SK-N-SH treated with all-trans-retinoic acid at 6 μM for 48 hours (cell line): ENCODE measurements at regions not wholly inside any gene's neighbourhood (a gene's known extent, or its start where the extent isn't known, plus 50 kb on each side); places are given as distances from the start of the nearest gene placed in this dataset.

Experiments used
- BACH2 ChIP-seq: fragments of 250-450 bp; sonication (Bioruptor Pico); IDR thresholded peaks from 2 replicates; pipeline ENCODE4 v1.9.0; 2021; ENCODE audit warnings: mild to moderate bottlenecking, borderline replicate concordance
- GLIS3 ChIP-seq: fragments of 250-450 bp; sonication (Bioruptor Pico); IDR thresholded peaks from 2 replicates; pipeline ENCODE4 v1.5.0; 2020; ENCODE audit warnings: mild to moderate bottlenecking, moderate library complexity
- ISL1 ChIP-seq: fragments of 250-450 bp; sonication (Bioruptor Pico); IDR thresholded peaks from 2 replicates; pipeline ENCODE4 v2.1.2; 2022; ENCODE audit warnings: mild to moderate bottlenecking, moderate library complexity
- OSR1 ChIP-seq: fragments of 250-450 bp; sonication (Bioruptor Pico); IDR thresholded peaks from 2 replicates; pipeline ENCODE4 v1.8.0; 2022; ENCODE audit warnings: moderate library complexity, mild to moderate bottlenecking, inconsistent platforms
- RARB ChIP-seq: fragments of 250-450 bp; sonication (Bioruptor Pico); IDR thresholded peaks from 2 replicates; pipeline ENCODE4 v1.8.0; 2021; ENCODE audit warnings: mild to moderate bottlenecking, moderate library complexity
- TCF4 ChIP-seq: fragments of 250-450 bp; sonication (Bioruptor Pico); IDR thresholded peaks from 2 replicates; pipeline ENCODE4 v1.8.0; 2021; ENCODE audit warnings: mild to moderate bottlenecking, moderate library complexity, borderline replicate concordance
- TOX ChIP-seq: fragments of 250-450 bp; sonication (Bioruptor Pico); IDR thresholded peaks from 2 replicates; pipeline ENCODE4 v1.8.0; 2021; ENCODE audit warnings: mild to moderate bottlenecking, moderate library complexity, borderline replicate concordance
- ZC3H10 ChIP-seq: fragments of 250-450 bp; sonication (Bioruptor Pico); IDR thresholded peaks from 2 replicates; pipeline ENCODE4 v1.5.1; 2021; ENCODE audit warnings: mild to moderate bottlenecking, moderate library complexity
- ZFP3 ChIP-seq: fragments of 250-450 bp; sonication (Bioruptor Pico); IDR thresholded peaks from 2 replicates; pipeline ENCODE4 v1.5.0; 2020; ENCODE audit warnings: mild to moderate bottlenecking, moderate library complexity
- ZNF565 ChIP-seq: fragments of 450-650 bp; formaldehyde crosslinking; conservative IDR thresholded peaks from 2 replicates; pipeline ENCODE4 v1.5.0; 2020; ENCODE audit warnings: low read depth, mild to moderate bottlenecking, moderate library complexity
- ZNF70 ChIP-seq: fragments of 450-650 bp; formaldehyde crosslinking; IDR thresholded peaks from 2 replicates; pipeline ENCODE4 v1.5.0; 2020; ENCODE audit warnings: mild to moderate bottlenecking, moderate library complexity
- TF ChIP-seq, protein P1 (sequence below): fragments of 250-450 bp; sonication (Bioruptor Pico); IDR thresholded peaks from 2 replicates; pipeline ENCODE4 v1.5.1; 2020; ENCODE audit warnings: low read depth, mild to moderate bottlenecking, moderate library complexity

DNA sequence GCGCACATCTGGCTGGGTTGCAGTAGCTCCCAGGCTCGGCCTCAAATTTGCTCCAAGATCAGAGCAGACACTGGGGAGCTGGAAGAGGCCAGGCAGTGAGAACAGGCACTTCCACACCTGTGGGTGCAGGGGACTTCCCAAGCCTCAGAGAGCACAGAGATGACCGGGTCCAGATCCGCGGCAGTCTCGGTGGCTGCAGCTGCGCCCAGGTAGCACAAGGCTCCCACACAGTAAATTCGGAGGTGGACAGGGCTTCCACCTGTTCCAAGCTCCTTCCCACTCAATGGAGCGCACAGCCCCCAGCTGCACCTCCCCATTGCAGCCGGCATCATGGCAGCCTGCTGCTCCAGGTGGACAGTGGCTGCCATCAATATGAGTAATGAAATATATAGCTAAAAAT, 1417.4 kb upstream of the SLC10A2 start:
- TF ChIP-seq TOX (CRISPR knock-in tag) (no peak), OSR1 (no peak), ISL1 (CRISPR knock-in tag) (no peak), ZC3H10 (no peak), ZFP3 (CRISPR knock-in tag) (no peak), TCF4 (CRISPR knock-in tag) (no peak), RARB (CRISPR knock-in tag) (no peak), ZNF565 (no peak), GLIS3 (no peak), ZNF70 (CRISPR knock-in tag) (no peak), BACH2 (CRISPR knock-in tag) (no peak)
- TF ChIP-seq, protein P1, sequence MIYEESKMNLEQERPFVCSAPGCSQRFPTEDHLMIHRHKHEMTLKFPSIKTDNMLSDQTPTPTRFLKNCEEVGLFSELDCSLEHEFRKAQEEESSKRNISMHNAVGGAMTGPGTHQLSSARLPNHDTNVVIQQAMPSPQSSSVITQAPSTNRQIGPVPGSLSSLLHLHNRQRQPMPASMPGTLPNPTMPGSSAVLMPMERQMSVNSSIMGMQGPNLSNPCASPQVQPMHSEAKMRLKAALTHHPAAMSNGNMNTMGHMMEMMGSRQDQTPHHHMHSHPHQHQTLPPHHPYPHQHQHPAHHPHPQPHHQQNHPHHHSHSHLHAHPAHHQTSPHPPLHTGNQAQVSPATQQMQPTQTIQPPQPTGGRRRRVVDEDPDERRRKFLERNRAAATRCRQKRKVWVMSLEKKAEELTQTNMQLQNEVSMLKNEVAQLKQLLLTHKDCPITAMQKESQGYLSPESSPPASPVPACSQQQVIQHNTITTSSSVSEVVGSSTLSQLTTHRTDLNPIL (CRISPR knock-in tag), result no peak
